ENCODE measurements at regions not wholly inside any gene's neighbourhood (a gene's known extent, or its start where the extent isn't known, plus 50 kb on each side); places are given as distances from the start of the nearest gene placed in this dataset.

- DNase-seq = peak; percentile 2
Observed at GRCh38 chr5:3736926-3737325, 141.3 kb downstream of the IRX1 start.

DNA sequence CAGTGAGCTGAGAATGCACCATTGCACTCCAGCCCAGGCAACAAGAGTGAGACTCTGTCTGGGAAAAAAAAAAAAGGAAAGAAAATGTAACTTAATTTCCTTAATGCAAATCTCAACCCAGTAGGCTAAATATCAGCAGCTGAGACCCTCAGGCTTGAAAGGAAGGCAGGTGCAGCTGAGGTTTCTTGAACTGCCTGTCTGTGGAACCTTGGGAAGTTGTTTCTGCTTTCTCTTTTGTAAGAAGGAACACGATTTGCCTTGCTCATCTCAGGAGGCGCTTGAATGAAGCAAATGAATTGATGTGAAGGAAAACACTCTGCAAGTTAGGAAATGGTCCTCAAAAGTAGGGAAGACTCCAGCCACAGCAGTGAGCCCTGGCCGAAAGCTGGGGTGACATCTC lies 143.3 kb downstream of the IRX1 start:
- DNase-seq = no peak

- no peak for DNase-seq
Observed at GRCh38 chr5:3740546-3741373, 145.1 kb downstream of the IRX1 start.

DNA sequence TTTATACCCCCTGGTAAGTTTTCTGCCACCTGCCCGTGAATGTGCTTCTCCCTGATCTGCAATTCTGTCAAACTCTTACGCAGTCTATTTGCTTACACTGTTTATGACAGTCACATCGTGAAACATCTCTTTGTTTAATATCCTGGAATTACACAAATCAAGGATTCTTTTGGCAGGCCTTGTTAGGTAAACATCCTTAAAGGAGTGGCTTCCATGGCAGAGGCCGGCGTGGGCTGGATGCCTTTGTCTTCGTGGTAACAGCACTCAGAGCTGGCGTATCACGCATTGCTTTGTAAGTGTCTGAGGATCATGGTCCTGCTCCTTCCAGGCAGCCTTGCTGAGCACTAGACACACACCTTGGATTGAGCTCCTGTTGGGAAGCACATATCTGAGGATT lies 145.7 kb downstream of the IRX1 start:
- no peak for DNase-seq

DNA sequence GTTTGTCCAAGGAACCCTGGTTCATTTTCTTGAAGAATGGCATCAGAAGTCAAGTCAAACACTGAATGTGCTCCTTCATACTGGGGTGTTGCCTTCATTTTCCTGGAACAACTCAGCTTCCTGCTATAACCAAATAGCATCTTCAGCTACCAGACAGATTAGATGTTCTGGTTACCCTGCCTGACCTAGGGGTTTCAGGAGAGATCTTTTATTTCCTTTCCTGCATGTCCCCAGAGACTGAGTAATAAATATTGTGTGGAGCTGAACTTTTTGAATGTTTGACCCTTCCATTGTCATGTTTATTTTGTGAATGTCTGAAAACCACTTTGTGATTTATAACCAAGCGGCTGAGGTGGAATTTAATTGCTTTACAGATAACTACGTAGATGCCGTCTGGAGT lies 147.1 kb downstream of the IRX1 start:
- DNase-seq = no peak

DNA sequence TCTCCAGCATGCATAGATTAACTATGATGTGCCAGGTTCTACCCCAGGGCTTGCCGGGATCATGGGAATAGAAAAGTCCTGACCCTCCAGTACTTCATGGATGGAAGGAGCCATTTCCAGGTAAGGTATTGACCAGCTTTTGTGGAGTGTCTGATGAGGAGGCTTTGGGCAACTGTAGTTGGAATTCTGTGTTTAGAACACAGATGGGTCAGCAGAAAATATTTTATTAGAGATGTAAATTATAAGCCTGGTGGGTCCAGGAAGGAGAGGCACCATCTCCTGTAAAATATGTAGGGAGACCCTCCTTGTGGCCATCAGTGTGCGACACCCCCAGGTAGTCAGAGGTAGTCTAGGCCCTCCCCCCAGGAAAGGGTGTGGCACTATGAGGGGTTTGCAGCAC lies 156.2 kb downstream of the IRX1 start:
- no peak for DNase-seq

DNA sequence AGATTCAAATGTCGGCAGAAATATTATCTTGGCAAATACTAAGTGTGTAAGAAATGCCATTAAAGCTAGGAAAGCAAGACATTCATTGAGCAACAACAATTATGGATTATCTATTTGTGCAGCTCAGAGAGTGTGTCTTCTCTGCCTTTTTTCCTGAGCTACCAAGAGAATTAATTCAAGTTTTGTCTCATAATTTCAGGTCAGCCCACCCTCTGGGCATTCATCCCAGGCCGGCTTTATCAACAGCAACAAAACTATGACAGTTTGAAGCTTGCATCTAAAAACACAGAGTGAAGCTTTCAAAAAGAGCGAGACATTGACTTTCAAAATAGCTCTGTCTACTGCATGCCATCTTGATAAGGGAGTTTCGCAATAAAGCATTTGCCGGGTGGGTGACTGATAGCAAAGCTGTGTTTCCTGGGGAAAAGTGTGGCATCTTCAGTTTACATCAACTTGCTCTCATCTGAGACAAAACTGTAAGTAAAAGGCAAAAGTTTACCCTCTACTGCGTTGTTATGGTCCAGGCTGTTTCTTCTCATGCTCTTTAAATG lies 182.4 kb downstream of the IRX1 start:
- no peak for DNase-seq

GRCh38 chr5:3778945-3779344 lies 183.3 kb downstream of the IRX1 start:
- DNase-seq = no peak

DNA sequence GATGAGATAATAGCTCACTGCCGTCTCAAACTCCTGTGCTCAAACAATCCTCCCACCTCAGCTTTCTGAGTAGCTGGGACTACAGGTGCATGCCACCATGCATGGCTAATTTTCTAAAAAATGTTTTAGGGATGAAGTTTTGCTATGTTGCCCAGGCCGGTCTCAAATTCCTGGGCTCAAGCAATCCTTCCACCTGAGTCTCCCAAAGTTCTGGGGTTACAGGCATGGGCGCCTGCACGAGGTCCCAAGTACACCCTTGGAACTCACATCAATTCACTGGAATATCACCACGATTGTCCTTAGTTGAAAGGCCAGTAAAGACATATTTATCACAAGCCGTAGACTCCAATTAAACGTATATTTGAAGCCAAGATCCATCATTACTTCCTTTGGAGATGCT lies 184.6 kb downstream of the IRX1 start:
- no peak for DNase-seq

- no peak for DNase-seq
Observed at GRCh38 chr5:3780907-3781306, 185.3 kb downstream of the IRX1 start.

- DNase-seq = no peak
Observed at GRCh38 chr5:3784854-3785253, 189.2 kb downstream of the IRX1 start.

DNA sequence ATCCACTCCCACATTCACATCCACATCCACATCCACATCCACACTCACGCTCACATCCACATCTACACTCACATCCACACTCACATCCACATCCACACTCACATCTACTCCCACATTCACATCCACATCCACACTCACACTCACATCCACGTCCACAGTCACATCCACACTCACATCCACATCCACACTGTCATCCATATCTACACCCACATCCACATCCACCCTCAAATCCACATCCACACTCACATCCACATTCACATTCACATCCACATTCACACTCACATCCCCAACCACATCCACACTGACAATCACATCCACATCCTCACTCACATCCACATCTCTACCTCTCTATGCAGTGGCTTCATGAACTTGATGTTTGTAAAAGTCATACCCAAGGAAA lies 190.5 kb downstream of the IRX1 start:
- DNase-seq = no peak

DNA sequence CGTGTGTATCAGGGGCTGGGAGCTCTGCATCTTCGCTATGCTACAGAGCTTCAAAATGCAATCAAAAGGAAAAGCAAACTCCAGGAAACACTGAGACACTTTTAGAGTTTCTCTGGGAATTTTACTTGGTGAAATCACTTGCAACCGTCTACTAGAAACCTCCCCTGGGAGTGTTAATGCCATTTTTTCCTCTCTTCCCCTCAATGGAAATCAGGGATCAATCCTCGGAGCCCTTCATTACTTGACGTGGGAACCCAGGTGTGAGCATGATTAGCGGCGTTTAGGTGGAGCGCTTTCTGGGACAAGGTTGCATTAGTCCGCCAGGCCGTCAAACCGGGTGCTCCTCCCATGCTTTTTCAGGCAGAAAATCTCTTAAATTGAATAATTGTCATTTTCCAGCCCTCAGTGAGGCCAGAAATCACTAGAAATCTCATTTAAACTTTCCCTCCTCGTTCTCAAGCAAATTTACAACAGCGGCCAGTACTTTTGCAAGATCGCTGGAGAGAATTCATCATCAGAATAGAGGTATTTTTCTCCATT lies 191.3 kb downstream of the IRX1 start:
- no peak for DNase-seq

DNA sequence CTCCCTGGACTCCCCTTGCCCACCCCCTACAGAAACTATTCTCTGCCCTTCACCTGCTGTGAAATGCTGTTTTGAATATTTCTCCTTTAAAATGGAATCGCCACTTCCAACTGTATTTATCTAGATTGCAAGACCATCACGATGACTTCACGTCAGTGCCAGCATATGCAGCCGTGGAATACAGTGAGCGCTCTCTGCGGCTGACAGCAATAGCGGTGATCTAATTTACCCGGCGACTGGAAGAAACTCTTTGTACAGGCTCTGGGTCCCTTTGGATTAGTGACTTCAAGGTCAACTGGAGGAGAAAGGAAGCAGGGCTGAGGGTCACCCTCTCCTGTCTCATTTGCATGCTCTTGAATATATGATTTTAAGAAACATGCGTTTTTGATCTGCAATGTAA lies 192.0 kb downstream of the IRX1 start:
- DNase-seq = no peak

- no peak for DNase-seq
Observed at GRCh38 chr5:3789519-3790193, 194.0 kb downstream of the IRX1 start.

DNA sequence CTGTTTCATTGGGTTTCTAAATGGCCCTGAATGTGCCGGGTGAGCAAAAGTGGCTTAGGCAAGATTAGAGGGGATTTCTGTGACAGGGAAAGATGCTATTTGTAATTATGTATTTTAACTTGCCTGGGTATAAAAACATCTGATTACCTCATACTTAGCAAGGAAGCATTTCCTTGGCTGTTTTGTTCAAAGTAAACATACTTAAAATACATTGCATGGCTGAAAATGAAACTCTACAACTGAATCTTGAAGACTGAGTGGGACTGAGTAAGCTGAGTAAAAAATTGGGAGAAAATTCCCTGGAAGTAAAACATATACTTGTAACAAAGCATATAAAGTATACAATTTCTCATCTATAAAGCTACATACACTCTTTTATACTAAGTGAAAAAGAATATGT lies 197.5 kb downstream of the IRX1 start:
- DNase-seq = no peak

DNA sequence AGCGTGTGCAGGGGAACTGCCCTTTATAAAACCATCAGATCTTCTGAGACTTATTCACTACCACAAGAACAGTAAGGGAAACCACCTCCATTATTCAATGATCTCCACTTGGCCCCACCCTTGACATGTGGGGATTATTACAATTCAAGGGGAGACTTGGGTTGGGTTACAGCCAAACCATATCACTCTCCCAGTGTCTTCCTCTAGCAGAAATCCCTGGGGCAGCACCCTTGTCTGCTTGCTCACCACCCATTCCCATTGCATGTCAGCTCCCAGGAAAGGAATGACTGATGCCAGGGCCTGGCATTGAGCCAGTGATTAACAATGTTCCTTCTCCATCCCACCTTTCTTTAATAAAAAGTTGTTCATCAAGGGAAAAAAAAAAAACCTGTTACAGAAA lies 199.0 kb downstream of the IRX1 start:
- DNase-seq = no peak

DNA sequence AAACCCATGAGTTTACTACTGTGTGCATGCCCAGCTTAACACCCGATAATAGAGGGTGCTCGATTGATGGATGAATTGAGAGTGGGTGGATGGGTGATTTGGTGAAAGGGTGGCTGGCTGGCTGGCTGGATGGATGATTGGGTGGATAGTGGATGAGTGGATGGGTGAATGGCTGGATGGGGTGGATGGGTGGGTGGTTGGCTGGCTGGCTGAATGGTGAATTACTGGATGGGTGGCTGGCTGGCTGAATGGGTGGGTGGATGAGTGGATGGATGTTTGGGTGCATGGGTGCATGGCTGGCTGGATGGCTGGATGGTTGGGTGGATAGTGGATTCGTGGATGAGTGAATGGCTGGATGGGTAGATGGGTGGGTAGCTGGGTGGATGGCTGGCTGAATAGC lies 201.1 kb downstream of the IRX1 start:
- DNase-seq = no peak

DNA sequence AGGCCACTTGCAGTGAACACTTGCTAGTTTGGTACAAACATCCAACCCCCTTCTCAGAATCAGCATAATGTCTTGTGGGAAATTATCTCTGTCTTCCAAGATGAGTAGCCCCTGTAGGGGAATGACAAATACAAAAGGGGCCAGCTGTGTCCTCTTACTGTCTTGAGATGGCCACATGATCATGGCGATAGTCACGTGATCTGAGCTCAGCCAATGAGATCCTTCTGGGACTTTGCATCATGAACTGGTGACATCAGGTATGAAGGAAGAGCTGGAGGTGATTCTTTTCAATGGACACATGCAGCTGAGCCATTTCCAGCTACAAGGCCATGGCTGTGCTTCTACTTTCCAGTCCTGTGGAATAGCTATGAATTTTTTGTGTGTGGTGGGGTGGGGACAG lies 206.3 kb downstream of the IRX1 start:
- no peak for DNase-seq

DNA sequence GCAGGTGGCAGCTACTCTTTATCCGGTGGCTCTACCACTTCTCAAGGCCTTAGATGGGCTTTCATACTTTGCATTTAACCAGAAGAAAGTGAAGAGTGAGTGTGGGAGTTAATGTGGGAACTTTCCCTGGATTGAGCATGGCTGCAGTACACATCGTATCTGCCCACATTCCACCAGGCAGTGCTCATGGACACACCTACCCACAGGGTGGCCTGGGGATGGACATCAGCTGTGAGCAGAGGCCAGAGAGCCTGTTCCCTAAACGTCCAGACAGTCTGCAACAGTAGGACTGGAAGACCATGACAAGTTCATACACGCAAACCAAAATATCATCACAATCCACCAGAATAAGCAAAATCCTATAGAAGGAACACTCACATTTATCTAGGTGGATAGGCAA lies 213.8 kb downstream of the IRX1 start:
- no peak for DNase-seq

DNA sequence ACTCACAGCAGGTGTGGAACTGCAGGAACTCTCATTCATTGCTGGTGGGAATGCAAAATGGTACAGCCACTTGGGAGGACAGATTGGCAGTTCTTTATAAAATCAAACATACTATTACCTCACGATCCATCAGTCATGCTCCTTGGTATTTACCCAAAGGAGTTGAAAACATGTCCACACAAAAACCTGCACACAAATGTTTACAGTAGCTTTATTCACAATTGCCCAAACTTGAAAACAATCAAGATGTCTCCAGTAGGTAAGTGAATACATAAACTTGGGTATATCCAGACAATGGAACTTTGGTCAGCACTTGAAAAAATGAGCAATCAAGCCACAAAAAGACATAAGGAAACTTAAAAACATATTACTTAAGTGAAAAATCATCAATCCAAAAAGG lies 215.5 kb downstream of the IRX1 start:
- DNase-seq = no peak

DNA sequence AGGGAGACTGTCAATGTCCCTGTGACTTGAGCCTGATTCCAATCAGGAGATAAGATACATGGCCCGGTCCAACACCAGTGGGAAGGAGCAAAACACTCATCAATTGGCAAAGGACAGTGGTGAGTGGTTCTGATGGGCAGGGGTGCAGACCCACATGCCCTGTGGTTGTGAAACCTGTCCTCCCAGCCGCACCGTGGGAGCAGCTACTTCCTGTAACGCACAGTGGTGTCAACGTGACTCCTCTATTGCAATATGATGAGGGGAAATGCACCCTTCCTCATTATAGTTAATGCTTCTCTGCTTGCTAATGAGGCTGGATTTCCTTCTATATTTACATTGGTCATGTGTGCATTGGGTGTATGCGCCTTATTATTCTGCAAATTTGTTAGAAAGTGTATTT lies 223.0 kb downstream of the IRX1 start:
- DNase-seq = no peak

DNA sequence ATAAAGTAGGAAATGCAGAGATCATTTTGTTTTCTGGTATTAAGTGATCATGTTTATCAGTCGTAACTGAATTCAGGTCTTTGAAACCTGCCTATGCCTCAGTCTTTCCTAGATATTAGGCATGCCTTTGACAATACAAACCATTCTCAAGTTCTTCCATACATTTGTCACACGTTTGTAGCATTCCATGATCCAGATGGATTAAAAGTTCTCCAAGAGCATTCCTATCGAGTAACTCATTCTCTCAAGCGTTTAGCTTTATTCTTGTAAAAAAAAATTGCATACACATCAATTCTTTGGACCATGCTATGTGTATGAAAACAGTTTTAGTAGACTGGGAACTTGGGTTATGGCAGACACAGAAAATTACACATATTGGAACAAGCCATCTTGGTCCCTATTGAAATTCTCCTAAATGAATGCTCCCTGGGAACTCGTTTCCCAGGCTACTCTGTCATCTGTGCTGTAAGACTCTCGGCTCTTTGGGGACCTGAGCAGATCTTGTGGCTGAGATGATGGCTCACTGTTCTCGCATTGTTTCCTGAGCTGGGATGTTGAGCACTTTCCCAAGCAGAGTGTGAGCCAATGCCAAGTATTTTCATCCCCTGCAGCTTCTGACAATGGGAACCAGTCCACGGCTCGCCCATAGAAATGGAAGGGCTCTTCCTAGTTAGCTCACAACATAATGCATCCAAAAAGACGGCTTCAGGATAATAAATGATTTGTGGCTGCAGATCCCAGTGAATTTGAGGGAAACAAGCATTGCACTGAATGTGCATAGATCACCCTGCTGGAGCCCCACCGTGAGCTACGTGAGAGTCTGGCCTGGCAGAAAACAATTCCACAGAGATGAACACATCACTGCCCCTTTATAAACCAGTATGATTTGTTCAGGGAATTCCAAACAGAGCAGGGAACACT lies 230.2 kb downstream of the IRX1 start:
- DNase-seq = peak; percentile 81

Data from fibroblast of skin of back (primary cell).